PC-3 (cell line): ENCODE measurements at regions not wholly inside any gene's neighbourhood (a gene's known extent, or its start where the extent isn't known, plus 50 kb on each side); places are given as distances from the start of the nearest gene placed in this dataset.

ENCODE experiments used
- CTCF ChIP-seq: fragments of 300-600 bp; sonication (generic); conservative IDR thresholded peaks from 2 replicates; pipeline ENCODE4 v1.5.1; 2017; ENCODE audit warnings: antibody characterized with exemption, low read depth, mild to moderate bottlenecking, low read length
- EZH2 ChIP-seq: fragments of 300-600 bp; sonication (generic); IDR thresholded peaks from one replicate; pipeline ENCODE4 v1.6.1; 2017; ENCODE audit warnings: antibody characterized with exemption, mild to moderate bottlenecking, low read length; ENCODE audit not compliant: unreplicated experiment
- EZH2phosphoT487 ChIP-seq: fragments of 300-600 bp; sonication (generic); IDR thresholded peaks from 2 replicates; pipeline ENCODE4 v1.6.1; 2018; ENCODE audit warnings: mild to moderate bottlenecking, antibody characterized with exemption, low read length, borderline replicate concordance

GRCh38 chr10:8323428-8324054, 269.1 kb downstream of the GATA3 start:
- TF ChIP-seq CTCF (no peak), EZH2 (no peak), EZH2phosphoT487 (no peak)
